Tibial nerve (tissue), 4 donors: ENCODE measurements at regions not wholly inside any gene's neighbourhood (a gene's known extent, or its start where the extent isn't known, plus 50 kb on each side); places are given as distances from the start of the nearest gene placed in this dataset.

Experiments
- DNase-seq, 2 donors: peaks; one replicate each; pipeline ENCODE4 v3.0.0-alpha.2; 2019; ENCODE audit warnings: low spot score in 2 of 2
- H3K27ac ChIP-seq, 4 donors: fragments of 200-600 bp; sonication (generic) in 3 of 4; one replicate each; pipeline ENCODE4 v1.5.1; 2017 to 2019; ENCODE audit warnings: mild to moderate bottlenecking in 1 of 4
- H3K27me3 ChIP-seq, 2 donors: fragments of 200-600 bp; sonication (generic) in 1 of 2; one replicate each; pipeline versions ENCODE4 v1.5.1 to v1.6.0; 2017 to 2019
- H3K36me3 ChIP-seq, 3 donors: fragments of 200-600 bp; sonication (generic); one replicate each; pipeline ENCODE4 v1.5.1; 2018 to 2019
- H3K4me1 ChIP-seq, 4 donors: fragments of 200-600 bp; sonication (generic) in 3 of 4; one replicate each; pipeline ENCODE4 v1.5.1; 2017 to 2019
- H3K4me3 ChIP-seq, 4 donors: fragments of 200-600 bp; sonication (generic) in 3 of 4; one replicate each; pipeline ENCODE4 v1.5.1; 2017 to 2019; ENCODE audit warnings: mild to moderate bottlenecking in 1 of 4, moderate library complexity in 1 of 4
- H3K9me3 ChIP-seq, 4 donors: fragments of 200-600 bp; sonication (generic) in 3 of 4; one replicate each; pipeline ENCODE4 v1.5.1; 2017 to 2019
- EP300 ChIP-seq, 2 donors: sonication (generic); formaldehyde crosslinking; IDR thresholded peaks; one replicate each; pipeline ENCODE4 v1.6.1; 2017; ENCODE audit warnings: antibody characterized with exemption in 2 of 2, mild to moderate bottlenecking in 1 of 2
- POLR2A ChIP-seq, 2 donors: fragments of 450-650 bp; IDR thresholded peaks; one replicate each; pipeline ENCODE4 v1.6.1; 2017; ENCODE audit warnings: antibody characterized with exemption in 2 of 2, mild to moderate bottlenecking in 2 of 2, moderate library complexity in 2 of 2
- WGBS, 2 donors: methylation state at CpG; one replicate each; pipeline ENCODE4 v1.1.5; 2018; 5-methylcytosine and 5-hydroxymethylcytosine counted together
- TF ChIP-seq, protein P1 (sequence below), 5 experiments: fragments of 200-600 bp in 3 of 5; fragments of 450-650 bp in 2 of 5; sonication (generic) in 3 of 5; IDR thresholded peaks; one replicate each; pipeline ENCODE4 v1.5.1; 2016 to 2019; ENCODE audit warnings: antibody characterized with exemption in 5 of 5, mild to moderate bottlenecking in 3 of 5, moderate library complexity in 2 of 5

- no peaks in the 10 kb centered on the region for H3K4me1 ChIP-seq
- H3K9me3 ChIP-seq = no peaks in the 10 kb centered on the region
- no peaks in the 10 kb centered on the region for H3K27me3 ChIP-seq
- H3K36me3 ChIP-seq = no peaks in the 10 kb centered on the region
- WGBS, 2 donors = 90% methylated on average over 1 of the region's 1 CpG
- H3K4me3 ChIP-seq = no peak overlapping the region
- no peak for TF ChIP-seq POLR2A (IDR thresholded peaks at IDR 0.05)
- no peak overlapping the region for H3K27ac ChIP-seq
- DNase-seq = no peak
Observed at GRCh38 chr11:11747570-11747969, 94.2 kb upstream of the USP47 start.

GRCh38 chr11:11746449-11746848 is 95.3 kb upstream of the USP47 start:
- DNase-seq = no peak
- H3K27me3 ChIP-seq = no peaks in the 10 kb centered on the region
- WGBS, 2 donors = 84 to 87% methylated on average over 1 of the region's 1 CpG
- H3K4me3 ChIP-seq = no peak overlapping the region
- no peaks in the 10 kb centered on the region for H3K9me3 ChIP-seq
- H3K36me3 ChIP-seq = no peaks in the 10 kb centered on the region
- TF ChIP-seq, protein P1, sequence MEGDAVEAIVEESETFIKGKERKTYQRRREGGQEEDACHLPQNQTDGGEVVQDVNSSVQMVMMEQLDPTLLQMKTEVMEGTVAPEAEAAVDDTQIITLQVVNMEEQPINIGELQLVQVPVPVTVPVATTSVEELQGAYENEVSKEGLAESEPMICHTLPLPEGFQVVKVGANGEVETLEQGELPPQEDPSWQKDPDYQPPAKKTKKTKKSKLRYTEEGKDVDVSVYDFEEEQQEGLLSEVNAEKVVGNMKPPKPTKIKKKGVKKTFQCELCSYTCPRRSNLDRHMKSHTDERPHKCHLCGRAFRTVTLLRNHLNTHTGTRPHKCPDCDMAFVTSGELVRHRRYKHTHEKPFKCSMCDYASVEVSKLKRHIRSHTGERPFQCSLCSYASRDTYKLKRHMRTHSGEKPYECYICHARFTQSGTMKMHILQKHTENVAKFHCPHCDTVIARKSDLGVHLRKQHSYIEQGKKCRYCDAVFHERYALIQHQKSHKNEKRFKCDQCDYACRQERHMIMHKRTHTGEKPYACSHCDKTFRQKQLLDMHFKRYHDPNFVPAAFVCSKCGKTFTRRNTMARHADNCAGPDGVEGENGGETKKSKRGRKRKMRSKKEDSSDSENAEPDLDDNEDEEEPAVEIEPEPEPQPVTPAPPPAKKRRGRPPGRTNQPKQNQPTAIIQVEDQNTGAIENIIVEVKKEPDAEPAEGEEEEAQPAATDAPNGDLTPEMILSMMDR (IDR thresholded peaks at IDR 0.05) = no peak
- TF ChIP-seq POLR2A (IDR thresholded peaks at IDR 0.05) (no peak), EP300 (IDR thresholded peaks at IDR 0.05) (no peak)
- H3K27ac ChIP-seq = no peak overlapping the region
- no peaks in the 10 kb centered on the region for H3K4me1 ChIP-seq

DNA sequence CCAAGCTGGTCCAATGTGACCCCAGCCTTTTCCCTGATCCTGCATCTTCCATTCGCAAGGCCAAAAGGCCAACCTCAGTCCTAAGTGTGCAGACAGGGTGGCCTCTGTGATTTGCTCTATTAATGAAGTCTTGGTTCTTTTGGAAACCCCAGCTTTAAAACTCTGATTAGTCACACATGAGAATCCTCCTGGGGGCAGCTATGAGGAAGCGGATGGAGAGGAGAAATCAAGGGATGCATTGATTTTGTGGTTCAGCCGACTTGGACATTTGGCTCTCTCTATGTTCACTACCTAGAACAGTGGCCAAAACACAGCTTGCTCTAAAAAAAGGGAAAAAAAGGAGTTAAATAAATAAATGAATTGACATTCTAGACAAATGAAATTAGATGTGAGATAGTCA is 98.6 kb upstream of the USP47 start:
- no peaks in the 10 kb centered on the region for H3K9me3 ChIP-seq
- TF ChIP-seq POLR2A (IDR thresholded peaks at IDR 0.05) (no peak), EP300 (IDR thresholded peaks at IDR 0.05) (no peak)
- TF ChIP-seq, protein P1 (IDR thresholded peaks at IDR 0.05) = no peak
- DNase-seq = no peak
- H3K27ac ChIP-seq = no peak overlapping the region
- 61 to 63% methylated on average over 3 of the region's 3 CpGs for whole genome bisulfite sequencing, 2 donors
- H3K4me1 ChIP-seq = no peaks in the 10 kb centered on the region
- no peaks in the 10 kb centered on the region for H3K36me3 ChIP-seq
- no peak overlapping the region for H3K4me3 ChIP-seq
- H3K27me3 ChIP-seq = no peaks in the 10 kb centered on the region

- WGBS, 2 donors = 74 to 84% methylated on average over 5 of the region's 5 CpGs
- Histone ChIP-seq H3K4me3 (no peak overlapping the region), H3K36me3 (no peaks in the 10 kb centered on the region), H3K4me1 (no peaks in the 10 kb centered on the region), H3K9me3 (no peaks in the 10 kb centered on the region), H3K27ac (no peak overlapping the region), H3K27me3 (no peaks in the 10 kb centered on the region)
- TF ChIP-seq EP300 (IDR thresholded peaks at IDR 0.05) (no peak), POLR2A (IDR thresholded peaks at IDR 0.05) (no peak)
- TF ChIP-seq, protein P1 (IDR thresholded peaks at IDR 0.05) = no peak
- no peak for DNase-seq
Observed at GRCh38 chr11:11742486-11742885, 99.3 kb upstream of the USP47 start.

- TF ChIP-seq, protein P1 (IDR thresholded peaks at IDR 0.05) = no peak
- no peak for TF ChIP-seq POLR2A (IDR thresholded peaks at IDR 0.05)
- TF ChIP-seq EP300 (IDR thresholded peaks at IDR 0.05) = no peak
- 76 to 83% methylated on average over 1 of the region's 1 CpG for WGBS, 2 donors
- DNase-seq = no peak
Observed at GRCh38 chr11:11740836-11741235, 100.9 kb upstream of the USP47 start.

DNA sequence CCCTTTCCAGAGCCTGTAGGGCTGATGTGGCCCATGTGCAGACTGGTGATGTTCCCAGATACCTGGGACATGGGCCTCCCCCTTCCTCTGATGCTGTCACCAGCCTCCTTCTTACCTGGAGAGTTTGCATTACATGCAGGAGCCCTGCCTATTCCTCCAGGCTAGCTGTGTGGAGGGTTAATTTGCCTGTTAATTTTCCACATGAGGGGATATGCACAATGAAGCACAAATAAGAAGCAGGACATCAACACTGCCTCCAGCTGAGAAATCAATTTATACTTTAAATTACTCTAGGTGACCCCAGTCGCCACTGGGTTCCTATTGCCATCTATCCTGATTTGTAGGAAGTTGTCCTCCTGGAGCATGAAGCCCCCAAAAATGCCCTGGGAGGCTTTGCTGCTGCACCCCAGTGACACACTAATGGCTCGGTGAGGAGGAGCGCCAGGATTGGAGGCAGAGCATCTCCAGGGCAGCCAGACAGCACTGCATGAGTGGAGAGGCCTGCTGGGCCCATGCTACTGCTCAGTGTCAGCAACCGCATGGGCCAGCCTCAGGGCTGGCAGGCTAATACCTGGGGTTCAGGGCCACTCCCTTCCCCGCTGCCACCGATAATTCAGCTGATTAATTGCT is 101.6 kb upstream of the USP47 start:
- WGBS, 2 donors = 93 to 97% methylated on average over 6 of the region's 6 CpGs

More at GRCh38 chr11:11740836-11741235, 100.9 kb upstream of the USP47 start:
- Histone ChIP-seq H3K27me3 (no peaks in the 10 kb centered on the region), H3K36me3 (no peaks in the 10 kb centered on the region), H3K4me1 (no peaks in the 10 kb centered on the region), H3K9me3 (no peaks in the 10 kb centered on the region), H3K4me3 (no peak overlapping the region), H3K27ac (no peak overlapping the region)

More for the DNA sequence above, 101.6 kb upstream of the USP47 start:
- Histone ChIP-seq H3K4me3 (no peak overlapping the region), H3K4me1 (no peaks in the 10 kb centered on the region), H3K9me3 (no peaks in the 10 kb centered on the region), H3K36me3 (no peaks in the 10 kb centered on the region), H3K27me3 (no peaks in the 10 kb centered on the region), H3K27ac (no peak overlapping the region)
- TF ChIP-seq POLR2A (IDR thresholded peaks at IDR 0.05) = no peak
- TF ChIP-seq, protein P1 (IDR thresholded peaks at IDR 0.05) = no peak
- no peak for TF ChIP-seq EP300 (IDR thresholded peaks at IDR 0.05)
- DNase-seq = no peak
